ENCODE measurements at regions not wholly inside any gene's neighbourhood (a gene's known extent, or its start where the extent isn't known, plus 50 kb on each side); places are given as distances from the start of the nearest gene placed in this dataset.
A peak's percentile ranks its signal among the peaks of the same experiment; 100 is the strongest.

GRCh38 chr3:110413807-110414748, 657.5 kb upstream of the NECTIN3 start:
- ATAC-seq, result peak; percentile 56
- CTCF ChIA-PET, result interaction anchor here (0.6 kb wide), 1 partner anchor 1799 kb away, joined by 3 read pairs; no protein-coding TSS in a partner anchor
- peaks cover 26% of the 10 kb centered on the region for H3K4me1 ChIP-seq (ENCODE audit: insufficient read depth, low read length)

GRCh38 chr3:110414855-110415254, 656.8 kb upstream of the NECTIN3 start:
- intact Hi-C loops (cut with micrococcal nuclease), result loop anchor here (2.0 kb wide), 1 partner anchor 30 kb away; no protein-coding TSS in a partner anchor
- ChIA-PET CTCF (no interaction called here), POLR2A (ENCODE audit: unreplicated experiment) (no interaction called here)
- BruUV-seq (replicated peaks), result no TSS peak
- peak; percentile 83 for ATAC-seq
- Histone ChIP-seq H3K4me2 (ENCODE audit: low read length) (peak overlapping the region; percentile 53), H3K79me2 (ENCODE audit: low read length) (no peaks in the 10 kb centered on the region), H4K20me1 (ENCODE audit: low read length) (no peaks in the 10 kb centered on the region), H3K27me3 (ENCODE audit: low read length) (no peaks in the 10 kb centered on the region), H3K4me1 (ENCODE audit: insufficient read depth, low read length) (peaks cover 34% of the 10 kb centered on the region), H3K27ac (ENCODE audit: low read length) (peak overlapping the region; percentile 63), H2AFZ (ENCODE audit: low read length) (0 out of 2 replicates have a peak overlapping the region, but pooled peaks have one; percentile 36), H3K4me3 (ENCODE audit: low read length) (no peak overlapping the region), H3F3A (ENCODE audit: low read length, unreplicated experiment) (peaks cover 11% of the 10 kb centered on the region), H3K36me3 (ENCODE audit: low read depth, low read length) (no peaks in the 10 kb centered on the region), H3K9me3 (ENCODE audit: low read length) (no peaks in the 10 kb centered on the region), H3K9me2 (replicated peaks; ENCODE audit: low read length) (no peaks in the 10 kb centered on the region), H3K9ac (ENCODE audit: low read length) (no peak overlapping the region)
- TF ChIP-seq CTCF (conservative IDR thresholded peaks at IDR 0.05; ENCODE audit: low read depth, low read length), result no peak
- TF ChIP-seq EZH2phosphoT487 (IDR thresholded peaks at IDR 0.05; ENCODE audit: borderline replicate concordance, low read length), result no peak
- TF ChIP-seq EZH2 (IDR thresholded peaks at IDR 0.05; ENCODE audit: low read length, unreplicated experiment), result no peak
- DNase-seq, result peak; percentile 83

More at GRCh38 chr3:110413807-110414748, 657.5 kb upstream of the NECTIN3 start:
- peak; percentile 70 for DNase-seq
- Histone ChIP-seq H3F3A (ENCODE audit: low read length, unreplicated experiment) (peaks cover 4% of the 10 kb centered on the region), H3K9ac (ENCODE audit: low read length) (no peak overlapping the region; the same call in 1 of the 2 replicates), H3K27ac (ENCODE audit: low read length) (peak overlapping the region; percentile 63), H3K9me3 (ENCODE audit: low read length) (no peaks in the 10 kb centered on the region), H3K79me2 (ENCODE audit: low read length) (no peaks in the 10 kb centered on the region), H3K4me2 (ENCODE audit: low read length) (peak overlapping the region; percentile 27), H2AFZ (ENCODE audit: low read length) (peak overlapping the region; percentile 1; the same call in 1 of the 2 replicates), H3K9me2 (replicated peaks; ENCODE audit: low read length) (no peaks in the 10 kb centered on the region), H3K4me3 (ENCODE audit: low read length) (no peak overlapping the region), H3K27me3 (ENCODE audit: low read length) (no peaks in the 10 kb centered on the region), H4K20me1 (ENCODE audit: low read length) (no peaks in the 10 kb centered on the region), H3K36me3 (ENCODE audit: low read depth, low read length) (no peaks in the 10 kb centered on the region)
- no TSS peak for BruUV-seq (replicated peaks)
- POLR2A ChIA-PET (ENCODE audit: unreplicated experiment), result no interaction called here
- intact Hi-C loops (cut with micrococcal nuclease), result loop anchor here (2.0 kb wide), 1 partner anchor 29 kb away; no protein-coding TSS in a partner anchor
- no peak for TF ChIP-seq EZH2 (IDR thresholded peaks at IDR 0.05; ENCODE audit: low read length, unreplicated experiment)
- no peak for TF ChIP-seq CTCF (conservative IDR thresholded peaks at IDR 0.05; ENCODE audit: low read depth, low read length)
- TF ChIP-seq EZH2phosphoT487 (IDR thresholded peaks at IDR 0.05; ENCODE audit: borderline replicate concordance, low read length), result no peak

Data from PC-3 (cell line).